ENCODE measurements at regions not wholly inside any gene's neighbourhood (a gene's known extent, or its start where the extent isn't known, plus 50 kb on each side); places are given as distances from the start of the nearest gene placed in this dataset.

DNA sequence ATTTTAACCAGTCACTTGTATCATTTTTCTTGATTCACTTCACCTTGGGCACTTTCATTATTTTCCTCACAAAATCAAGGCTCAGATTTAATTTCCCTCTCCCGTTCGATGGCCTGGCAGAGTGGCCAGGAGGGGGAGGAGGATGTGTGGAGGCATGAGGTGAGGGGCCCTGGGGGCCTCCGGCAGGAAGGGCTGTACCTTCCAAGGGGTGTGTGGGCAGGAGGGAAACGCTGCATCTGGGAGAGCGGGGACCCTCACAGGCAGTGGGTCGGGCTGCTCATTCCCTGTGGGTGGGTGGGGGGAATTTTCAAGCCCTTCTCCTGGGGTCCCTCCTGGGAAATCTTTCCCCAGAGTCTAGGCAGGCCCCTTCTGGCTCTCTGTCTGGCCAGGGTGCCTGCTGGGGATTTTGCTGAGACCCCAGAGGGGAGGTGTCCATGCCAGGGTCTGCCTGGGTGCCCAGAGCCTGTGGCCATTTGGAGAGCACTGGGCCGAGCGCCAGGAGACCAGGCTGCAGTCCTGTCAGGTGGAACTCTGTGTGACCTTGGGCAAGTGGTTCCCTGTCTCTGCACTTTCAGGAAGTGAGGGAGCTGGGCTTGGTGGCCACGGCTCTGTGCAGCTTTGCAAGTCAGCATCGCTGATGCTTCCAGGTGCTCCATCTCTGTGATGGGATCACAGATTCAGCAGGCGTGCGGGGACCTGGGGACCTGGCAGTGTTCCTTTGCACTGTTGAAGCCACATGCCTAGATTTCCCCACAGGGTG is 81.9 kb upstream of the C1orf174 start:
- no peak overlapping the region for H3K4me3 ChIP-seq (ENCODE audit: low read depth, low read length)
- TF ChIP-seq, protein P1, sequence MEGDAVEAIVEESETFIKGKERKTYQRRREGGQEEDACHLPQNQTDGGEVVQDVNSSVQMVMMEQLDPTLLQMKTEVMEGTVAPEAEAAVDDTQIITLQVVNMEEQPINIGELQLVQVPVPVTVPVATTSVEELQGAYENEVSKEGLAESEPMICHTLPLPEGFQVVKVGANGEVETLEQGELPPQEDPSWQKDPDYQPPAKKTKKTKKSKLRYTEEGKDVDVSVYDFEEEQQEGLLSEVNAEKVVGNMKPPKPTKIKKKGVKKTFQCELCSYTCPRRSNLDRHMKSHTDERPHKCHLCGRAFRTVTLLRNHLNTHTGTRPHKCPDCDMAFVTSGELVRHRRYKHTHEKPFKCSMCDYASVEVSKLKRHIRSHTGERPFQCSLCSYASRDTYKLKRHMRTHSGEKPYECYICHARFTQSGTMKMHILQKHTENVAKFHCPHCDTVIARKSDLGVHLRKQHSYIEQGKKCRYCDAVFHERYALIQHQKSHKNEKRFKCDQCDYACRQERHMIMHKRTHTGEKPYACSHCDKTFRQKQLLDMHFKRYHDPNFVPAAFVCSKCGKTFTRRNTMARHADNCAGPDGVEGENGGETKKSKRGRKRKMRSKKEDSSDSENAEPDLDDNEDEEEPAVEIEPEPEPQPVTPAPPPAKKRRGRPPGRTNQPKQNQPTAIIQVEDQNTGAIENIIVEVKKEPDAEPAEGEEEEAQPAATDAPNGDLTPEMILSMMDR (IDR thresholded peaks at IDR 0.05; ENCODE audit: borderline replicate concordance, insufficient read depth, low read depth, low read length) = no peak

DNA sequence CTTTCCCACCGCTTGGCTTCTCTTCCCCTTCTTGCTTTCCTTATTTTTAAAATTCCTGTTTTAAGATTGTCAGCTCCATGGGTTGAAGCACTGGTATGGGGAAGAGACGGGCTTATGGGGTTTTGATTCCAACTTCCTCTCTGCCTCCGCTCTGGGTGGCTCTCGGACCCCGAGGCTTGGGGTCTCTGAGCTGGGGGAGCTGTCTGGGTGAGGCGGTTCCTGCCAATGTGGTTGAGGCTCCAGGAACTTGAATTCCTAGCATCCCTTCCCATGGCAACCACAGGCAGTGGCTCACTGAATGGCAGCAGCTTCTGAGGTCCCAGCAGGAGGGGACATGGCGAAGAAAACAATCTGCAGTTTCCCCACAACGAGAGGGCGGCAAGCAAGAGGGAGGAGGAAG is 83.1 kb upstream of the C1orf174 start:
- no peak overlapping the region for H3K4me3 ChIP-seq (ENCODE audit: low read depth, low read length)
- TF ChIP-seq, protein P1 (IDR thresholded peaks at IDR 0.05; ENCODE audit: borderline replicate concordance, insufficient read depth, low read depth, low read length) = no peak

DNA sequence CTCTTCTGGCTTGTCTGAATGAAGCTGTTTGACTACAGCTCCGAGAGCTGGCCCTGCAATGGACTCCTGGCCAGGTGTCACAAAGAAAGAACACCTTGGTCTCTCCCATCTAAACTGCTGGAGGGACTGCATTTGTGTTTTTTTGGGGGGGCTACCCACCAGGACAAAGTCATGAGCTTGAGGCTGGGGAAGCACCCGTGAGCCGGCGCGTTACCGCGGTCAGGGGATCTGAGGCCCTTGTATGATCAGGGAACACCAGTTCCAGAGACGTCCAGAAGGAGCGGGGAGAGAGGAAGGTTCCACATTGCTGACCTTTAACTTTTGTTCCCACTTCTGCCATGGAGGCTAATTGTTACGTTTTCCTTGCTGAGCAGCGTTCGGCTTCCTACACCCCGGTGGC is 84.5 kb upstream of the C1orf174 start:
- no peak overlapping the region for H3K4me3 ChIP-seq (ENCODE audit: low read depth, low read length)
- TF ChIP-seq, protein P1 (IDR thresholded peaks at IDR 0.05; ENCODE audit: borderline replicate concordance, insufficient read depth, low read depth, low read length) = no peak

DNA sequence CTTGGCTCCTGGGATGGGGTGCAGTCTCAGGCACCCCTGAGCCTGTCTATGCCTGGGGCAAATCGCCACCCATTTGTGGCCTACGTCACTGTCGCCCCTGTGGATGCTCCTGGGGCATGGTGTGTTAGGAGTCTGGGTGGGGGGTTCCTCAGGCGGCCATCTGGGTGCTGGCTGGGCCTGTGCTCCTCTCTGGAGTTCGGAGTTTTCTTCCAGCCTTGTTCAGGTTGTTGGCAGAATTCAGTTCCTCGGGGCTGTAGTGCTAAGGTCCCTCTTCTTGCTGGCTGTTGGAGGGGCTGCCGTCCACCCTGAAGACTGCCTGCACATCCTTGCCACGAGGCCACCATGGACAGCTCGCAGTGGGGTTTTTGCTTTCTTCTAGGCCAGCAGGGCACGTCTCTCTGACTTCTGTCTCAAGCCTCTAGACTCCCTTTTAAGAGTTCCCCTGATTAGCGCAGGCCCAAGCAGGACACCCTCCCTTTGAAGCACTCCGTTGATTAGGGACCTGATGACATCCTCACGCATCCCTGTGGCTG is 86.7 kb upstream of the C1orf174 start:
- TF ChIP-seq, protein P1 (IDR thresholded peaks at IDR 0.05; ENCODE audit: borderline replicate concordance, insufficient read depth, low read depth, low read length) = no peak
- no peak overlapping the region for H3K4me3 ChIP-seq (ENCODE audit: low read depth, low read length)

DNA sequence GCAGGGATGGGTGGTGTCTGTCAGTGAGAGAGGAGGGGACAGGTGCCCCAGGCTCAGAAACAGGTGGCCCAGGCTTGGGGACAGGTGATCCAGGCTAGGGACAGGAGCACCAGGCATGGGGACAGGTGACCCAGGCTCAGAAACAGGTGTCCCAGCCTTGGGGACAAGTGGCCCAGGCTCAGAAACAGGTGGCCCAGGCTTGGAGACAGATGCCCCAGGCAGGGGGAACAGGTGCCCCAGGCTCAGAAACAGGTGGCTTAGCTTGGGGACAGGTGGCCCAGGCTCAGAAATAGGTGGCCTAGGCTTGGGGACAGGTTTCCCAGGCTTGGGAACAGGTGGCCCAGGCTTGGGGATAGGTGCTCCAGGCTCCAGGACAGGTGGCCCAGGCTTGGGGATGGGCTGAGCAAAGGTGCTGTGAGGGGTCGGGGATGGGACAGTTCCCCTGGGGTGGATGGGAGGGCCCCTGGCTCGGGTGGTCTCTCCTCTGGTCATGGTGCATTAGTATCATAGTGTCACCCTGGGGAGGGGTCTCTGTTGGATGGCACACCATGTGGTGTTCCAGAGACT is 87.7 kb upstream of the C1orf174 start:
- no peak overlapping the region for H3K4me3 ChIP-seq (ENCODE audit: low read depth, low read length)
- TF ChIP-seq, protein P1 (IDR thresholded peaks at IDR 0.05; ENCODE audit: borderline replicate concordance, insufficient read depth, low read depth, low read length) = no peak

DNA sequence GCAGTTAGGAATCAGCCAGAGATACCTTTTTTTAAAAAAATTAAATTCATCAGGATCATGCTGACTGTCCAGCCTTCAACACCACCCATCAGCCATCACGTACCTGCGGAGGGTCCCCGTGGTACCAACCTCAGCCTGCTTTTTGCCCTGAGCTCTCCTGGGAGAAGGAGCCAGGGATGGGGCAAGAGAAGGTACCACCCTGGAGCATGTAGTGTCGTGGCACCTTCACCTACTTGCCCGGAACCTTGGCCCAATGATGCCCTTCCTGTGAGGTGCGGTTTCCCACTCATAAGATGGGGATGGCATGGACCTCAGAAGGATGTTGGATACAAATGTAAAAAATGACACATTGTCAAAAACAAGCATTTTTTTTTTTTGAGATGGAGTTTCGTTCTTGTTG is 88.4 kb upstream of the C1orf174 start:
- TF ChIP-seq, protein P1 (IDR thresholded peaks at IDR 0.05; ENCODE audit: borderline replicate concordance, insufficient read depth, low read depth, low read length) = no peak
- no peak overlapping the region for H3K4me3 ChIP-seq (ENCODE audit: low read depth, low read length)

DNA sequence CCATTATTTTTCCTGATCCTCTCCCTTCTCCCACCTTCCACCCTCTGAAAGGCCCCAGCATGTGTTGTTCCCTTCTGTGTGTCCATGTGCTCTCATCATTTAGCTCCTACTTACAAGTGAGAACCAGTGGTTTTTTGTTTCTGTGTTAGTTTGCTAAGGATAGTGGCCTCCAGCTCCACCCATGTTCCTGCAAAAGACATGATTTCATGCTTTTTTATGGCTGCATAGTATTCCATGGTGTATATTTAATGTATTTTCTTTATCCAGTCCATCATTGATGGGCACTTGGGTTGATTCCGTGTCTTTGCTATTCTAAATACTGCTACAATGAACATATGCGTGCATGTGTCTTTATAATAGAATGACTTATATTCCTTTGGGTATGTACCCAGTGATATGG is 89.4 kb upstream of the C1orf174 start:
- no peak overlapping the region for H3K4me3 ChIP-seq (ENCODE audit: low read depth, low read length)
- TF ChIP-seq, protein P1 (IDR thresholded peaks at IDR 0.05; ENCODE audit: borderline replicate concordance, insufficient read depth, low read depth, low read length) = no peak
